PC-3 (cell line): ENCODE measurements at regions not wholly inside any gene's neighbourhood (a gene's known extent, or its start where the extent isn't known, plus 50 kb on each side); places are given as distances from the start of the nearest gene placed in this dataset.
"Not testable (repeated sequence)": the region's sequence is repeated elsewhere in the genome, so short reads cannot be mapped to it uniquely, and the experiment has no call there.

Experiments used
- CTCF ChIP-seq: fragments of 300-600 bp; sonication (generic); conservative IDR thresholded peaks from 2 replicates; pipeline ENCODE4 v1.5.1; 2017; ENCODE audit warnings: antibody characterized with exemption, low read depth, mild to moderate bottlenecking, low read length
- EZH2phosphoT487 ChIP-seq: fragments of 300-600 bp; sonication (generic); IDR thresholded peaks from 2 replicates; pipeline ENCODE4 v1.6.1; 2018; ENCODE audit warnings: mild to moderate bottlenecking, antibody characterized with exemption, low read length, borderline replicate concordance

GRCh38 chr13:111764550-111764949 is 302.4 kb upstream of the SOX1 start:
- TF ChIP-seq EZH2phosphoT487, CTCF: not testable (repeated sequence)
